Large intestine (tissue), 3 donors: ENCODE measurements at regions not wholly inside any gene's neighbourhood (a gene's known extent, or its start where the extent isn't known, plus 50 kb on each side); places are given as distances from the start of the nearest gene placed in this dataset.
"Not testable (repeated sequence)": the region's sequence is repeated elsewhere in the genome, so short reads cannot be mapped to it uniquely, and the experiment has no call there.

Source experiments
- DNase-seq, 2 donors: peaks; one replicate each; pipeline versions ENCODE4 v3.0.0 to v3.0.0-alpha.2; 2013
- H3K27ac ChIP-seq: one replicate; pipeline ENCODE4 v1.5.1; 2013; ENCODE audit warnings: low read length
- H3K27me3 ChIP-seq: 2 replicates; pipeline ENCODE4 v1.6.1; 2013; ENCODE audit warnings: low read length; ENCODE audit not compliant: control insufficient read depth, insufficient read depth
- H3K36me3 ChIP-seq: 2 replicates; pipeline ENCODE4 v1.6.1; 2013; ENCODE audit warnings: low read length; ENCODE audit not compliant: control insufficient read depth, insufficient read depth
- H3K4me1 ChIP-seq: one replicate; pipeline ENCODE4 v1.6.1; 2013; ENCODE audit warnings: low read length; ENCODE audit not compliant: control insufficient read depth, insufficient read depth
- H3K4me3 ChIP-seq: one replicate; pipeline ENCODE4 v1.5.1; 2013; ENCODE audit warnings: low read length
- H3K9me3 ChIP-seq: one replicate; pipeline ENCODE4 v1.6.1; 2013; ENCODE audit warnings: mild to moderate bottlenecking, low read depth, low read length, moderate library complexity; ENCODE audit not compliant: control insufficient read depth
- WGBS: methylation state at CpG from one replicate; pipeline ENCODE4 v1.1.5; 2013; ENCODE audit warnings: low lambda C conversion rate; ENCODE audit not compliant: insufficient coverage; 5-methylcytosine and 5-hydroxymethylcytosine counted together

DNA sequence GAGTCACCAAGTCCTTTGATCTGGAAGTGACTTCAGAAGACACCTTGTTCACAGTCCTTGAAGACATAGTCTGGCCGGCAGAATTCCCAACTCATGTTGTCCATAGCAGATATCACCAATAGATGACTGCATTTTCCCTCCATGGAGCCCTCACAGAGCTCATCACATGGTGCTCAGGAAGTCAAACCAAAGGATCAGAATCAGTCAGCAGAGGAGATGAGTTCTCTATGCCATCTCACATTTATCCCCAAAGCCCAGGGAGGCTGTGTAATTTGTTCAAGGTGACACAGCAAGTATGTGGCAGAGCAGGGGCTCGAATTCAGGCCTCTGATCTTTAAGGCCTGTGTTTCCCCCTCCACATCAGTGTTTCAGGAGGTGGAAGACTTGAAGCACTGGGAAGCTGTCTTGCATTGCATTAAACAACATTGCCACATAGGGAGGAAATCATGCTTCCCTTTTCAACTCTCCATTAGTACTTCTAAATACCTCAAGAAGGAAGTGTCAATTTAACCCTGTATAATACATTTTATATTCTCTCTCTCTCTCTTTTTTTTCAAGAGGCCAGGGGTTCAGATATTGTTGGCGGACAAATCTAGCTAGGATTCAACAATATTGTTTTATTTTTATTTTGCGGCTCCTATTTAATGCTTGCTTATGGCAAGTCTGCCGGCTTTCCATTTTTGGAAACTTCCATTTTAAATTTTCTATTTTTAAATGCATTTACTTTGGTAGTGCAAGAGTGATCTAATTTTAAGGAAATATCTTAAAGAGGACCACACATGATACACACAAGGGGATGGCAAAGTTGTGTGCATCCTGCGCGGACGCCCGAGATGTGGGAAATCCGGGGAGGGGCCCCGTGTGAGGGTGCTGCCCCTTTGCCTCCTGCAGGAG, 61.9 kb downstream of the NPIPB5 start:
- not testable (repeated sequence) for H3K9me3 ChIP-seq, H3K36me3 ChIP-seq, H3K4me1 ChIP-seq, DNase-seq, H3K27ac ChIP-seq, H3K27me3 ChIP-seq, H3K4me3 ChIP-seq
- no CpG with 5 or more reads among the region's 11 CpGs for WGBS

DNA sequence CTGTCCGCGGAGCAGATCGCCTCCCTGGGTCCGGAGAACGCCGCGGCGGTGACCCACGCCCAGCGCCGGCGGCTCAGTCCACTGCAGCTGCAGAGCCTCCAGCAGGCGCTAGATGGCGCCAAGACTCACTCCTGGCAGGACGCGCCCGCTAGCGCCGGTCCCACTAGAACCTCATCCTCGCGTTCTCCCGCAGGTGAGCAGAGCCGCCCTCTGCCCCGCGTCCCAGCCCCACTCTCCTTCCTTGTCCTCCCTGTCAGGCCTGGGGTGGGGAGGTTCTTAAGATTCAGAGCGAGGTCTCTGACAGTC, 62.5 kb downstream of the NPIPB5 start:
- H3K9me3 ChIP-seq, H3K4me1 ChIP-seq, H3K27me3 ChIP-seq, H3K27ac ChIP-seq, H3K4me3 ChIP-seq, H3K36me3 ChIP-seq, DNase-seq: not testable (repeated sequence)
- no CpG with 5 or more reads among the region's 26 CpGs for WGBS

GRCh38 chr16:22576506-22576905, 65.8 kb downstream of the NPIPB5 start:
- not testable (repeated sequence) for H3K4me3 ChIP-seq, H3K36me3 ChIP-seq, H3K27me3 ChIP-seq, H3K4me1 ChIP-seq, H3K9me3 ChIP-seq, H3K27ac ChIP-seq, DNase-seq
- no CpG with 5 or more reads among the region's 6 CpGs for WGBS

DNA sequence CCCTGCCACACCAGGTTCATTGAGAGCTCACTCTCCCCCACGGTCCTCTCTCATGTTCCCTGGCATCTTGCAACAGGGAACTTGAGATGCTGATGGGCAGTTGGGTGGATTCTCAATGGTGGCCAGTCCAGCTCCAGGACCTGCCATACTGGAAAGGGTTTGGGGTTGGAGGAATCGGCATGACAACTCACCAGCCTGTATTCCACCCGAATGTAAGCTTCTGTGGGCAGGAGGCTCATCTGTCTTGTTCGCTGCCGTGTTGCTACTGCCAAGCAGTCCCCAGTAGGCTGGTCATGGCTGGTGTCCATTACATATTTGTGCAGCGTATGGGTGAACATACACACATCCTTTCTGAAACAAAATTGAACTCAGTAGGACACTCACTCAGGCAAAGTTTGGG, 72.5 kb downstream of the NPIPB5 start:
- H3K27me3 ChIP-seq, H3K4me3 ChIP-seq, H3K4me1 ChIP-seq, DNase-seq, H3K36me3 ChIP-seq, H3K27ac ChIP-seq, H3K9me3 ChIP-seq: not testable (repeated sequence)
- WGBS, result no CpG with 5 or more reads among the region's 6 CpGs

GRCh38 chr16:22584459-22584858, 73.8 kb downstream of the NPIPB5 start:
- not testable (repeated sequence) for DNase-seq, H3K9me3 ChIP-seq, H3K4me1 ChIP-seq, H3K27ac ChIP-seq, H3K27me3 ChIP-seq, H3K4me3 ChIP-seq, H3K36me3 ChIP-seq
- WGBS, result no CpG with 5 or more reads among the region's 3 CpGs

- not testable (repeated sequence) for H3K4me1 ChIP-seq, H3K36me3 ChIP-seq, H3K27ac ChIP-seq, H3K9me3 ChIP-seq, H3K4me3 ChIP-seq, DNase-seq, H3K27me3 ChIP-seq
- WGBS, result no CpG with 5 or more reads among the region's 5 CpGs
These were observed 74.2 kb downstream of the NPIPB5 start for GRCh38 chr16:22584941-22585340.

DNA sequence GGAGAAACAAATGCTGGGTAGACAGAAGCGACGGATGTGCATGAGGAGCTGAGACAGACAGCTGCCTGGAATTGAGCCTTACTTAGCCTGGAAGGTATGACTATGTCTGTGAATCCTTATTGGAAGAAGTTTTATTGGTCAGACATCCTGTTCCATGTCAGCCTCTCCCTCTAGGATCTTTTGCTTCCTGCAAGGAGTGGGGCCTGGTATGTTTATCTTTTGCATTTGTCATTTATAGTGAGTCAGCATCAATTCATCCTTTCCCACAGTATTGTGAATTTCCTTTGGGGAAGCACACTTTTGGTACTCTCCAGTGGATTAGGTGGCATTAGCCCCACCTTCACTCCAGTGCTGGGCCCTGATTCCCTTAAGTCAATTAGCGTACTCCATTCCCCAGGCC, 74.7 kb downstream of the NPIPB5 start:
- not testable (repeated sequence) for H3K27ac ChIP-seq, H3K36me3 ChIP-seq, DNase-seq, H3K27me3 ChIP-seq, H3K9me3 ChIP-seq, H3K4me3 ChIP-seq, H3K4me1 ChIP-seq
- no CpG with 5 or more reads among the region's 3 CpGs for WGBS

DNA sequence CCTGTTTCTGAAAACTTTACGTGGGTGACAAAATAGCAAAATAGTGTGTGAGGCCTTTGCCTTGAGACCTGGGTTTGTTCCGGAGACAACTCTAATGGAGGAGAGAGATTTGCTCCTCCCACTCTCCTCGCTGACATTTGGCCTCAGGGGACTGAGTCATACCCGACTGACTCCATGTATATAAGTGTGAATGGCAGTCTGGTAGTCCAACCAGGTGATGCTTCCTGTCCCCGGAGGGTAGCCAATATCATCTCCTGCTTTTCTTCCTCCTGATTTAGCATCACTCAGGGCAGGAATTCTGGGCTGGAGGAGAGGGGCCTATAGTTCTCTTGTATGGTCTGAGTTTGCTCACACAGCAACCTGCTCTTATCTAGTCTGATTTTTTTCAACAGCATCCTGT, 76.0 kb downstream of the NPIPB5 start:
- H3K36me3 ChIP-seq, H3K4me1 ChIP-seq, H3K27ac ChIP-seq, H3K4me3 ChIP-seq, DNase-seq, H3K27me3 ChIP-seq, H3K9me3 ChIP-seq: not testable (repeated sequence)
- WGBS, result no CpG with 5 or more reads among the region's 5 CpGs

DNA sequence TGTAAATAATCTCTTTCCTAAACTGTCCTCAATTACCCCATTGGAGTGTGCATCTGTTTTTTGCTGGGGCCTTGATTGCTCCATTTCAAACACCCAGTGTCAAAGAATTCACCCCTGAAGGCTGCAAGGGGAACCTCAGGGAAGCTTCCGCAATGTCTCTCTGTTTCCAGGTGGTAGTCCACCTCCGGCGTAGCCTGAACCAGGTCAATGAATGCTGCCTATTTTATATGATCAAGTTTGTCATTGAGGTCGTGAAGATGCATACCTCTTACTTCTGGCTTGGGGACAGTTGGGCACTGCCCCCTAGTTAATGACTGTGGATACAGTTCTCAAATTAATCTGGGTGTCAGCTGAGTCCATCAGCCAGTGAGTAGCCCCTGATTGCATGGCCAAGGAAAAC, 79.1 kb downstream of the NPIPB5 start:
- H3K36me3 ChIP-seq, H3K27ac ChIP-seq, H3K4me1 ChIP-seq, DNase-seq, H3K27me3 ChIP-seq, H3K4me3 ChIP-seq, H3K9me3 ChIP-seq: not testable (repeated sequence)
- WGBS, result no CpG with 5 or more reads among the region's 4 CpGs

DNA sequence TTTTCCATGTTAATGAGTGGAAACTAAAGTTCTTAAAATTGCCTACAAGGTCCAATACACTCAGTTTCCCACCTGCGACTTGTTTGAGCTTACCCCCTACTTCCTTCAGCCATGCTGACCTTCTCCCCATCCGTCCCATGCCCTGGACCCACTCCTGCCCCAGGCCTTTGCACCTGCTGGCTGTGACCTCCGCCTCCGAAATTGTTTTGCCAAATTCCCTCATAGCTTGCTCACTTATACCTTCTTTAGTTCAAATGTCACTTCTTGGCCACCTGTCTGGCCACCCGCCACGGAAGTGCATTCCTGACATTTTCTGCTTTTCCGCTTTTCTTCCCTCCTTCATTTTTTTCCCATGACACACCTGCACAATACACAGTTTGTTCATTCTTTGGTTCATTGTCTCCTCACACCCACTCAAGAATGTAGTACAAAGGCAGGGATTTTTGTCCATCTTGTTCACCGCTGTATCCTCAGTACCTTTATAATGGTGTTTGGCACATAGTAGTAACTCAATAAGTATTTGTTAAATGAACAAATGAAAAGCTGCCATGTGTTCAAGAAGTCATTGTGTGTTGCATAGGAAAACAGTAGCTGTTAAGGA, 85.9 kb downstream of the NPIPB5 start:
- WGBS, result no CpG with 5 or more reads among the region's 8 CpGs

GRCh38 chr16:22603744-22604143, 93.1 kb downstream of the NPIPB5 start:
- not testable (repeated sequence) for H3K4me3 ChIP-seq, H3K9me3 ChIP-seq, H3K27ac ChIP-seq, H3K4me1 ChIP-seq, H3K36me3 ChIP-seq, DNase-seq, H3K27me3 ChIP-seq
- no CpG with 5 or more reads among the region's 11 CpGs for WGBS

More for the DNA sequence above, 85.9 kb downstream of the NPIPB5 start:
- H3K27ac ChIP-seq, H3K4me1 ChIP-seq, H3K9me3 ChIP-seq, DNase-seq, H3K36me3 ChIP-seq, H3K4me3 ChIP-seq, H3K27me3 ChIP-seq: not testable (repeated sequence)
